ENCODE measurements at regions not wholly inside any gene's neighbourhood (a gene's known extent, or its start where the extent isn't known, plus 50 kb on each side); places are given as distances from the start of the nearest gene placed in this dataset.

- no peaks in the 10 kb centered on the region for H3K79me2 ChIP-seq
- no peak overlapping the region for H3K9ac ChIP-seq
- H3K27me3 ChIP-seq (ENCODE audit: control insufficient read depth, insufficient read depth, low read length), result no peaks in the 10 kb centered on the region
- H2AFZ ChIP-seq, result peak overlapping the region; percentile 30
- no peak overlapping the region for H3K27ac ChIP-seq
- H3K36me3 ChIP-seq (ENCODE audit: control insufficient read depth, insufficient read depth, low read length), result no peaks in the 10 kb centered on the region
- H3K9me3 ChIP-seq (ENCODE audit: control insufficient read depth, low read length), result no peaks in the 10 kb centered on the region
- H3K4me3 ChIP-seq (ENCODE audit: low read depth, low read length), result no peak overlapping the region
- no peak for TF ChIP-seq CTCF (IDR thresholded peaks at IDR 0.05)
- no peak overlapping the region for H3K4me2 ChIP-seq (ENCODE audit: low read length)
- no peaks in the 10 kb centered on the region for H3K4me1 ChIP-seq
These were observed 427.7 kb downstream of the CDH2 start for GRCh38 chr18:27749194-27749593.

- no peak overlapping the region for H3K27ac ChIP-seq
- no peak for TF ChIP-seq CTCF (IDR thresholded peaks at IDR 0.05)
These were observed 430.7 kb downstream of the CDH2 start for GRCh38 chr18:27746241-27746640.

GRCh38 chr18:27735117-27735516 lies 441.8 kb downstream of the CDH2 start:
- no peaks in the 10 kb centered on the region for H3K4me1 ChIP-seq

More at GRCh38 chr18:27746241-27746640, 430.7 kb downstream of the CDH2 start:
- Histone ChIP-seq H2AFZ (no peak overlapping the region), H3K36me3 (ENCODE audit: control insufficient read depth, insufficient read depth, low read length) (no peaks in the 10 kb centered on the region), H3K4me1 (no peaks in the 10 kb centered on the region), H3K9ac (no peak overlapping the region), H3K4me3 (ENCODE audit: low read depth, low read length) (no peak overlapping the region), H3K4me2 (ENCODE audit: low read length) (no peak overlapping the region), H3K27me3 (ENCODE audit: control insufficient read depth, insufficient read depth, low read length) (no peaks in the 10 kb centered on the region), H3K79me2 (no peaks in the 10 kb centered on the region), H3K9me3 (ENCODE audit: control insufficient read depth, low read length) (no peaks in the 10 kb centered on the region)

GRCh38 chr18:27731211-27731610 lies 445.7 kb downstream of the CDH2 start:
- H3K79me2 ChIP-seq, result no peaks in the 10 kb centered on the region

More at GRCh38 chr18:27735117-27735516, 441.8 kb downstream of the CDH2 start:
- no peak overlapping the region for H3K4me2 ChIP-seq (ENCODE audit: low read length)
- H3K36me3 ChIP-seq (ENCODE audit: control insufficient read depth, insufficient read depth, low read length), result no peaks in the 10 kb centered on the region
- no peaks in the 10 kb centered on the region for H3K27me3 ChIP-seq (ENCODE audit: control insufficient read depth, insufficient read depth, low read length)
- no peak for TF ChIP-seq CTCF (IDR thresholded peaks at IDR 0.05)
- H3K9ac ChIP-seq, result no peak overlapping the region
- no peak overlapping the region for H3K4me3 ChIP-seq (ENCODE audit: low read depth, low read length)
- H2AFZ ChIP-seq, result no peak overlapping the region
- H3K79me2 ChIP-seq, result no peaks in the 10 kb centered on the region
- H3K27ac ChIP-seq, result no peak overlapping the region
- no peaks in the 10 kb centered on the region for H3K9me3 ChIP-seq (ENCODE audit: control insufficient read depth, low read length)

More at GRCh38 chr18:27731211-27731610, 445.7 kb downstream of the CDH2 start:
- Histone ChIP-seq H3K9ac (no peak overlapping the region), H2AFZ (no peak overlapping the region), H3K27ac (no peak overlapping the region), H3K4me3 (ENCODE audit: low read depth, low read length) (no peak overlapping the region), H3K9me3 (ENCODE audit: control insufficient read depth, low read length) (no peaks in the 10 kb centered on the region), H3K4me1 (no peaks in the 10 kb centered on the region), H3K36me3 (ENCODE audit: control insufficient read depth, insufficient read depth, low read length) (no peaks in the 10 kb centered on the region), H3K4me2 (ENCODE audit: low read length) (no peak overlapping the region), H3K27me3 (ENCODE audit: control insufficient read depth, insufficient read depth, low read length) (no peaks in the 10 kb centered on the region)
- TF ChIP-seq CTCF (IDR thresholded peaks at IDR 0.05), result no peak

Measured in parathyroid adenoma (tissue), 2 donors.